WTC11 (cell line): ENCODE measurements at regions not wholly inside any gene's neighbourhood (a gene's known extent, or its start where the extent isn't known, plus 50 kb on each side); places are given as distances from the start of the nearest gene placed in this dataset.

Source experiments
- ATAC-seq: fragments of 200-7000 bp; cut with Tn5 transposase; 2 replicates; pipeline ENCODE4 v1.10.0; 2021; ENCODE audit warnings: mild to moderate bottlenecking, moderate library complexity
- CTCF ChIA-PET: fragments of 300-600 bp; sonication (Branson Sonifier 250); formaldehyde crosslinking; loops from one replicate; lab custom pipeline; 2021; ENCODE audit warnings: antibody characterized with exemption; lab: Charles Lee
- POLR2A ChIA-PET: fragments of 350-600 bp; sonication (Branson Sonifier 250); formaldehyde crosslinking; loops from one replicate; lab custom pipeline; 2021; ENCODE audit warnings: antibody characterized with exemption; lab: Charles Lee
- DNase-seq: peaks from one replicate; pipeline ENCODE4 v3.0.0; 2021; ENCODE audit warnings: low spot score
- H3K27ac Mint-ChIP-seq: 2 replicates; pipeline ENCODE4 v1.8.0; 2021; ENCODE audit warnings: mixed read lengths
- H3K27me3 Mint-ChIP-seq: 2 replicates; pipeline ENCODE4 v1.8.0; 2021; ENCODE audit warnings: low read depth, mild to moderate bottlenecking, moderate library complexity, mixed read lengths
- H3K36me3 Mint-ChIP-seq: 2 replicates; pipeline ENCODE4 v1.8.0; 2021; ENCODE audit warnings: mixed read lengths
- H3K4me1 Mint-ChIP-seq: 2 replicates; pipeline ENCODE4 v1.8.0; 2022; ENCODE audit warnings: mixed read lengths
- H3K4me3 Mint-ChIP-seq: 2 replicates; pipeline ENCODE4 v1.8.0; 2021; ENCODE audit warnings: mild to moderate bottlenecking, moderate library complexity, mixed read lengths
- H3K9me3 Mint-ChIP-seq: 2 replicates; pipeline ENCODE4 v1.8.0; 2021; ENCODE audit warnings: mixed read lengths
- AR ChIP-seq: fragments of 250-450 bp; sonication (Bioruptor Pico); IDR thresholded peaks from 2 replicates; pipeline ENCODE4 v1.9.0; 2021; ENCODE audit warnings: mild to moderate bottlenecking
- IRF2 ChIP-seq: sonication (generic); formaldehyde crosslinking; IDR thresholded peaks from 2 replicates; pipeline ENCODE4 v1.8.0; 2022; ENCODE audit warnings: low read depth, missing genetic modification reagents, borderline replicate concordance
- JAZF1 ChIP-seq: fragments of 250-450 bp; sonication (Bioruptor Pico); IDR thresholded peaks from 2 replicates; pipeline ENCODE4 v1.9.0; 2021; ENCODE audit warnings: moderate library complexity, mild to moderate bottlenecking, inconsistent platforms
- SP1 ChIP-seq: sonication (generic); formaldehyde crosslinking; conservative IDR thresholded peaks from 2 replicates; pipeline ENCODE4 v1.8.1; 2022; ENCODE audit warnings: missing genetic modification reagents
- ZBTB43 ChIP-seq: sonication (generic); formaldehyde crosslinking; IDR thresholded peaks from 2 replicates; pipeline ENCODE4 v1.8.1; 2023; ENCODE audit warnings: mild to moderate bottlenecking, missing genetic modification reagents
- ZNF138 ChIP-seq: sonication (generic); formaldehyde crosslinking; conservative IDR thresholded peaks from 2 replicates; pipeline ENCODE4 v1.8.1; 2022; ENCODE audit warnings: mild to moderate bottlenecking, moderate library complexity, missing genetic modification reagents
- ZNF232 ChIP-seq: sonication (generic); formaldehyde crosslinking; IDR thresholded peaks from 2 replicates; pipeline ENCODE4 v1.8.0; 2022; ENCODE audit warnings: mild to moderate bottlenecking, missing genetic modification reagents
- ZNF281 ChIP-seq: sonication (generic); formaldehyde crosslinking; IDR thresholded peaks from 2 replicates; pipeline ENCODE4 v1.8.0; 2023; ENCODE audit warnings: mild to moderate bottlenecking, missing genetic modification reagents
- ZNF396 ChIP-seq: fragments of 250-450 bp; sonication (Bioruptor Pico); IDR thresholded peaks from 2 replicates; pipeline ENCODE4 v1.8.0; 2021; ENCODE audit warnings: mild to moderate bottlenecking, moderate library complexity, borderline replicate concordance
- ZNF416 ChIP-seq: fragments of 250-450 bp; sonication (Bioruptor Pico); IDR thresholded peaks from 2 replicates; pipeline ENCODE4 v1.9.0; 2021; ENCODE audit warnings: mild to moderate bottlenecking, inconsistent platforms
- ZNF512 ChIP-seq: sonication (generic); formaldehyde crosslinking; IDR thresholded peaks from 2 replicates; pipeline ENCODE4 v1.8.1; 2022; ENCODE audit warnings: missing genetic modification reagents, borderline replicate concordance
- TF ChIP-seq, protein P1 (sequence below): fragments of 250-450 bp; sonication (Bioruptor Pico); IDR thresholded peaks from 2 replicates; pipeline ENCODE4 v1.9.0; 2021; ENCODE audit warnings: mild to moderate bottlenecking
- TF ChIP-seq, protein P2 (sequence below): sonication (generic); formaldehyde crosslinking; IDR thresholded peaks from 2 replicates; pipeline ENCODE4 v1.8.1; 2023; ENCODE audit warnings: mild to moderate bottlenecking, missing genetic modification reagents
- TF ChIP-seq, protein P3 (sequence below): sonication (generic); formaldehyde crosslinking; IDR thresholded peaks from 2 replicates; pipeline ENCODE4 v1.8.1; 2023; ENCODE audit warnings: mild to moderate bottlenecking, missing genetic modification reagents, moderate library complexity

DNA sequence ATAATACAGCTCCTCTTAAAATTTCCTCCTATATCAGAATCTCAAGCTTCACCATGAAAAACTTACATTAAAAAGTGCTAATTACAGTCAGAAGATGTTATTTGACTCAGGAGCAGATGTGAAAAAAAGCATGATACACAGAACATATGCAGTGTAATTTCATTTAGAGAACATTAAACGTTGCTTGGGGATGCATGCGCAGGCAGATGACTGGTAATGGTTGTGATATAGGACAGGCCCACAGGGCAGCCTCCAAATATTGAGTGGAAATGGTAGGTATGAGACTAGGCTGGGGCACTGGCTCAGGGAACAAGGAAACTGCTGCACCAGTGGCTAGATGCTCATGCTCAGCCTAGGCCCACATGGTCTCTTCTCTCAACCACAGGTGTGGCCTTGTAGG, 69.7 kb downstream of the IARS1 start:
- Mint-ChIP-seq H3K27me3 (no peaks in the 10 kb centered on the region), H3K36me3 (peaks cover 74% of the 10 kb centered on the region), H3K4me3 (no peak overlapping the region), H3K4me1 (no peaks in the 10 kb centered on the region), H3K9me3 (peaks cover 16% of the 10 kb centered on the region), H3K27ac (no peak overlapping the region)
- ATAC-seq: no peak
- CTCF ChIA-PET: interaction anchor here (3.2 kb wide), 1 partner anchor 83 kb away, joined by 13 read pairs; no protein-coding TSS in a partner anchor
- TF ChIP-seq ZNF232: no peak
- no peak for DNase-seq
- POLR2A ChIA-PET: no interaction called here

- H3K36me3 Mint-ChIP-seq: peaks cover 56% of the 10 kb centered on the region
- no peaks in the 10 kb centered on the region; the same call in 1 of the 2 replicates for H3K9me3 Mint-ChIP-seq
- ChIA-PET CTCF (interaction anchor here (0.7 to 1.0 kb wide), 2 partner anchors 70 to 71 kb away, joined by 3 to 4 read pairs; no protein-coding TSS in a partner anchor), POLR2A (no interaction called here)
- ATAC-seq: no peak
- H3K4me1 Mint-ChIP-seq: peaks cover under 1% of the 10 kb centered on the region; the same call in 1 of the 2 replicates
- TF ChIP-seq ZNF512 (CRISPR knock-in tag) (no peak), ZNF396 (CRISPR knock-in tag) (no peak)
- TF ChIP-seq, protein P1, sequence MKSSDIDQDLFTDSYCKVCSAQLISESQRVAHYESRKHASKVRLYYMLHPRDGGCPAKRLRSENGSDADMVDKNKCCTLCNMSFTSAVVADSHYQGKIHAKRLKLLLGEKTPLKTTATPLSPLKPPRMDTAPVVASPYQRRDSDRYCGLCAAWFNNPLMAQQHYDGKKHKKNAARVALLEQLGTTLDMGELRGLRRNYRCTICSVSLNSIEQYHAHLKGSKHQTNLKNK (CRISPR knock-in tag): no peak
- no peak overlapping the region for H3K4me3 Mint-ChIP-seq
- no peak for DNase-seq
- no peak overlapping the region for H3K27ac Mint-ChIP-seq
- no peaks in the 10 kb centered on the region for H3K27me3 Mint-ChIP-seq
Observed at GRCh38 chr9:92208693-92209524, 84.6 kb downstream of the IARS1 start.

DNA sequence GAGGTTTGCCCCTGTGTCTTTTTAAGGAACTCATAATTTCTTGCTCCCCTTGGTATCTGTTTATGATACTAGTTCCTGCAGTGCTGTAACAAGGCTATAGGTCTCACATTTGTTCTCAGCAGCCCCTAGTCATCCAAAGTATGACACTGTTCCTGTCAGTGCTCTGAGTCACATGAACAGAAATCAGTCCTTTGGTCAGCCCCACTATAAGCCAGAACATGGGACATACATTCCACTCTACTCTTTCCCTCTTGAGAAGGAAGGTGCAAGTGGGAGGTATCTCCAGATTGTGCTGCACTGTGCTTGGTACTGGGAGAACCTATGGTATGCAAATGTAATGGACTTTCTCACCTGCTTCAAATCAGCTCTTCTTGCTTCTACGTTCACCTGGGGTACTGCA, 87.0 kb downstream of the IARS1 start:
- H3K4me3 Mint-ChIP-seq: no peak overlapping the region
- ChIA-PET POLR2A (interaction anchor here (0.7 kb wide), 1 partner anchor 980 kb away, joined by 3 read pairs; no protein-coding TSS in a partner anchor), CTCF (interaction anchor here (4.7 kb wide), 1 partner anchor 67 kb away, joined by 42 read pairs; no protein-coding TSS in a partner anchor)
- DNase-seq (no peak), ATAC-seq (no peak; the same call in 1 of the 2 replicates)
- TF ChIP-seq JAZF1 (CRISPR knock-in tag): no peak
- no peak for TF ChIP-seq ZNF512 (CRISPR knock-in tag)
- TF ChIP-seq, protein P2, sequence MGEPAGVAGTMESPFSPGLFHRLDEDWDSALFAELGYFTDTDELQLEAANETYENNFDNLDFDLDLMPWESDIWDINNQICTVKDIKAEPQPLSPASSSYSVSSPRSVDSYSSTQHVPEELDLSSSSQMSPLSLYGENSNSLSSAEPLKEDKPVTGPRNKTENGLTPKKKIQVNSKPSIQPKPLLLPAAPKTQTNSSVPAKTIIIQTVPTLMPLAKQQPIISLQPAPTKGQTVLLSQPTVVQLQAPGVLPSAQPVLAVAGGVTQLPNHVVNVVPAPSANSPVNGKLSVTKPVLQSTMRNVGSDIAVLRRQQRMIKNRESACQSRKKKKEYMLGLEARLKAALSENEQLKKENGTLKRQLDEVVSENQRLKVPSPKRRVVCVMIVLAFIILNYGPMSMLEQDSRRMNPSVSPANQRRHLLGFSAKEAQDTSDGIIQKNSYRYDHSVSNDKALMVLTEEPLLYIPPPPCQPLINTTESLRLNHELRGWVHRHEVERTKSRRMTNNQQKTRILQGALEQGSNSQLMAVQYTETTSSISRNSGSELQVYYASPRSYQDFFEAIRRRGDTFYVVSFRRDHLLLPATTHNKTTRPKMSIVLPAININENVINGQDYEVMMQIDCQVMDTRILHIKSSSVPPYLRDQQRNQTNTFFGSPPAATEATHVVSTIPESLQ (CRISPR knock-in tag): no peak
- no peak for TF ChIP-seq ZNF138 (CRISPR knock-in tag)
- TF ChIP-seq, protein P3, sequence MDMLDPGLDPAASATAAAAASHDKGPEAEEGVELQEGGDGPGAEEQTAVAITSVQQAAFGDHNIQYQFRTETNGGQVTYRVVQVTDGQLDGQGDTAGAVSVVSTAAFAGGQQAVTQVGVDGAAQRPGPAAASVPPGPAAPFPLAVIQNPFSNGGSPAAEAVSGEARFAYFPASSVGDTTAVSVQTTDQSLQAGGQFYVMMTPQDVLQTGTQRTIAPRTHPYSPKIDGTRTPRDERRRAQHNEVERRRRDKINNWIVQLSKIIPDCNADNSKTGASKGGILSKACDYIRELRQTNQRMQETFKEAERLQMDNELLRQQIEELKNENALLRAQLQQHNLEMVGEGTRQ (CRISPR knock-in tag): no peak
- no peak for TF ChIP-seq ZBTB43 (CRISPR knock-in tag)
- TF ChIP-seq ZNF416 (CRISPR knock-in tag): no peak
- TF ChIP-seq ZNF281 (CRISPR knock-in tag): no peak
- TF ChIP-seq AR (CRISPR knock-in tag): no peak
- TF ChIP-seq IRF2 (CRISPR knock-in tag): no peak
- TF ChIP-seq SP1 (CRISPR knock-in tag): no peak
- no peaks in the 10 kb centered on the region; the same call in 1 of the 2 replicates for H3K9me3 Mint-ChIP-seq
- no peaks in the 10 kb centered on the region; the same call in 1 of the 2 replicates for H3K27me3 Mint-ChIP-seq
- H3K27ac Mint-ChIP-seq: 0 out of 2 replicates have a peak overlapping the region, but pooled peaks have one; percentile 4
- H3K36me3 Mint-ChIP-seq: peaks cover 34% of the 10 kb centered on the region
- no peaks in the 10 kb centered on the region for H3K4me1 Mint-ChIP-seq
